Suprapubic skin (tissue), 4 donors: ENCODE measurements at regions not wholly inside any gene's neighbourhood (a gene's known extent, or its start where the extent isn't known, plus 50 kb on each side); places are given as distances from the start of the nearest gene placed in this dataset.

Experiments used
- DNase-seq, 2 donors: peaks; one replicate each; pipeline ENCODE4 v3.0.0-alpha.2; 2019; ENCODE audit warnings: low spot score in 2 of 2
- H3K27ac ChIP-seq: fragments of 200-600 bp; sonication (generic); one replicate; pipeline ENCODE4 v1.5.1; 2019
- H3K27me3 ChIP-seq: fragments of 200-600 bp; sonication (generic); one replicate; pipeline ENCODE4 v1.5.1; 2019
- H3K36me3 ChIP-seq: fragments of 200-600 bp; sonication (generic); one replicate; pipeline ENCODE4 v1.5.1; 2019
- H3K4me1 ChIP-seq: fragments of 200-600 bp; sonication (generic); one replicate; pipeline ENCODE4 v1.5.1; 2019
- H3K4me3 ChIP-seq: fragments of 200-600 bp; sonication (generic); one replicate; pipeline ENCODE4 v1.5.1; 2019; ENCODE audit warnings: mild to moderate bottlenecking
- H3K9me3 ChIP-seq: fragments of 200-600 bp; sonication (generic); one replicate; pipeline ENCODE4 v1.5.1; 2019
- CTCF ChIP-seq, 2 donors: fragments of 200-600 bp in 1 of 2; fragments of 450-650 bp in 1 of 2; sonication (generic) in 1 of 2; IDR thresholded peaks; one replicate each; pipeline ENCODE4 v1.5.1; 2016 to 2019; ENCODE audit warnings: antibody characterized with exemption in 2 of 2, mild to moderate bottlenecking in 1 of 2, moderate library complexity in 1 of 2
- EP300 ChIP-seq: sonication (generic); formaldehyde crosslinking; IDR thresholded peaks from one replicate; pipeline ENCODE4 v1.6.1; 2017; ENCODE audit warnings: antibody characterized with exemption
- POLR2A ChIP-seq, 2 donors: fragments of 450-650 bp; IDR thresholded peaks; one replicate each; pipeline ENCODE4 v1.6.1; 2017; ENCODE audit warnings: antibody characterized with exemption in 2 of 2, mild to moderate bottlenecking in 2 of 2, moderate library complexity in 2 of 2
- POLR2AphosphoS5 ChIP-seq, 3 donors: sonication (generic); formaldehyde crosslinking; IDR thresholded peaks; one replicate each; pipeline ENCODE4 v1.6.1; 2017; ENCODE audit warnings: antibody characterized with exemption in 3 of 3
- WGBS: methylation state at CpG from one replicate; pipeline ENCODE4 v1.1.5; 2018; 5-methylcytosine and 5-hydroxymethylcytosine counted together

DNA sequence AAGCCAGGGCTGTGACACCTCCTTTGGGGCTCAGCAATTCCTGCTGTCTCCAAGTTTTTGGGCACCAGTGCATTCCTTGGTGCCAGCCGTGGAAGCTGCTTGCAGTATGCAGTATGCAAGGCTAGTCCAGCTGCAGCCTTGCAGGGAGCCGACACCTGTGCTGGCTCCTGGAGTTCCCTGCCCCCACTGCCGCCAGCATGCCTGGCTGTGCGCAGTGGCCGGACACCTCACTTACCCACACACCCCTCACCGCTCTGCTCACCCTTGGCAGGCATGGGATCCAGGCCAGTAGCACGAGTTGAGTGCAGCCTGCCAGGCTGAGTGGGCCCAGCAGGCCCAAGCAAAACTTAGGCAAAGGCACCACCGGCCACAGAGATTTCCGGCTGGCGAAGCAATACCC is 77.4 kb downstream of the SAMD9 start:
- WGBS = 94% methylated on average over 6 of the region's 10 CpGs
- Histone ChIP-seq H3K4me1 (peaks cover 10% of the 10 kb centered on the region), H3K27ac (no peak overlapping the region), H3K36me3 (no peaks in the 10 kb centered on the region), H3K27me3 (no peaks in the 10 kb centered on the region), H3K9me3 (no peaks in the 10 kb centered on the region), H3K4me3 (no peak overlapping the region)
- DNase-seq = no peak
- no peak for TF ChIP-seq POLR2AphosphoS5 (IDR thresholded peaks at IDR 0.05)
- TF ChIP-seq POLR2A (IDR thresholded peaks at IDR 0.05) = no peak
- no peak for TF ChIP-seq CTCF (IDR thresholded peaks at IDR 0.05)
- no peak for TF ChIP-seq EP300

DNA sequence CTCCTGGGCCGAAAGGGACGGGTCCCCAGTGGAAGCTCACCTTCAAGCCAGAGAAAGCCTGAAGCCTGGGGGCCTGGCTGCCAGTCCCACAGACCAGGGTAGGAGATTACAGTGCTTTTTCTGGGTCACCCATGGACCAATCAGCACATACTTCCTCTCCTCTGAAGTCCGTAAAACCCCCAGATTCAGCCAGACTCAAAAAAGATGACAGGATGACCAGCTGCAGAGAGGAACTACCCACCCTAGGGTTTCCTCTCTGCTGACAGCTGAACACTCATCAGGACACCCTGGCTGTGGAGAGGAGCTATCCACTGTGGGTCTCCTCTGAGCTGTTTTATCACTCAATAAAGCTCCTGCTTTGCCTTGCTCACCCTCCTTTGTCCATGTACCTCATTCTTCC is 78.0 kb downstream of the SAMD9 start:
- H3K36me3 ChIP-seq = no peaks in the 10 kb centered on the region
- no peak overlapping the region for H3K27ac ChIP-seq
- TF ChIP-seq POLR2A (IDR thresholded peaks at IDR 0.05) = no peak
- TF ChIP-seq CTCF (IDR thresholded peaks at IDR 0.05) = no peak
- TF ChIP-seq EP300 = no peak
- TF ChIP-seq POLR2AphosphoS5 (IDR thresholded peaks at IDR 0.05) = no peak
- no peaks in the 10 kb centered on the region for H3K27me3 ChIP-seq
- WGBS = 90% methylated on average over 3 of the region's 3 CpGs
- H3K9me3 ChIP-seq = no peaks in the 10 kb centered on the region
- peaks cover 10% of the 10 kb centered on the region for H3K4me1 ChIP-seq
- DNase-seq = no peak
- H3K4me3 ChIP-seq = no peak overlapping the region

DNA sequence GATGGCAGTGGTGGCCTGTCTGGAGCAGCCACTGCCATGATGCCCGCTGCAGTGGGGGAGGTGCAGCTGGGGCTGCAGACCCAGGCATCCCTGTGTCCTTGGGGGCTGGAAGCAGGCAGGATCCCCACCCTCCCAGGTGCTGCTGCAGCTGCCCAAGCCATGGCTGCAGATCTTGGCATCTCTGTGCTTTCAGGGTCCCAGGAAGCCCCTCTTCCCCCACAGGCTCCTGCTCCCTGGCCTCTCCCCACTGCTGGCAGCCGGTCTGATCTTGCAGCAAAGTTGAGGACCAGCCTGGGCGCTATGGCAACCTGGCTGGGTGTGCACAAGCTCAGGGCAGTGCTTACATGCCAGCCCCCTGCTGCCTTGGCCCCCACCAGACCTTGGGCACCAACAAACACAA is 78.5 kb downstream of the SAMD9 start:
- DNase-seq = no peak
- no peak overlapping the region for H3K4me3 ChIP-seq
- no peaks in the 10 kb centered on the region for H3K36me3 ChIP-seq
- no peaks in the 10 kb centered on the region for H3K9me3 ChIP-seq
- WGBS = 100% methylated on average over 2 of the region's 3 CpGs
- no peak overlapping the region for H3K27ac ChIP-seq
- H3K27me3 ChIP-seq = no peaks in the 10 kb centered on the region
- H3K4me1 ChIP-seq = peaks cover 10% of the 10 kb centered on the region
- TF ChIP-seq CTCF (IDR thresholded peaks at IDR 0.05) (no peak), EP300 (no peak), POLR2A (IDR thresholded peaks at IDR 0.05) (no peak), POLR2AphosphoS5 (IDR thresholded peaks at IDR 0.05) (no peak)

DNA sequence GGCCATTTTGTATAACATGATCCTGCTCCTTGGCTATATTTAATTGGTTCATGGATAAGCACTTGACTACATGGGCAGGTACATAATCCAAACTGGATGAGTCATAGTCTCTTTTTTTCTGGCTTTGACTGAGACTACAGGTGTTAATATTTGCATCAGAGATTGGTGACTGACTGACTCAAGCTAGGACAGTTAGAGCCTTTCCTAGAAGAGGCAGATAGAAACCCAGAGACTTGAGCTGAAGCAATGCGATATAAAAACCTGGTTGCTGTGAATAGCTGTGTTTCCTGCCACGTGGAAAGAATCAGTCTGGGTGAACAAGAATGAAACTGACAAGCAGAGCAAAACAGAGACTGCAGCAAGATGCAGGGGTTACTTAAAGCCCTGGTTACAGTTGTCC is 81.0 kb downstream of the SAMD9 start:
- no peak for DNase-seq
- Histone ChIP-seq H3K36me3 (no peaks in the 10 kb centered on the region), H3K9me3 (no peaks in the 10 kb centered on the region), H3K4me1 (no peaks in the 10 kb centered on the region), H3K27me3 (no peaks in the 10 kb centered on the region), H3K4me3 (no peak overlapping the region), H3K27ac (no peak overlapping the region)
- WGBS = 30% methylated on average over 2 of the region's 2 CpGs
- TF ChIP-seq CTCF (IDR thresholded peaks at IDR 0.05) = no peak
- no peak for TF ChIP-seq POLR2A (IDR thresholded peaks at IDR 0.05)
- TF ChIP-seq POLR2AphosphoS5 (IDR thresholded peaks at IDR 0.05) = no peak
- TF ChIP-seq EP300 = no peak

- TF ChIP-seq CTCF (IDR thresholded peaks at IDR 0.05) = no peak
- TF ChIP-seq POLR2A (IDR thresholded peaks at IDR 0.05) = no peak
- no peak for TF ChIP-seq EP300
- TF ChIP-seq POLR2AphosphoS5 (IDR thresholded peaks at IDR 0.05) = no peak
- Histone ChIP-seq H3K4me1 (no peaks in the 10 kb centered on the region), H3K27me3 (no peaks in the 10 kb centered on the region), H3K9me3 (no peaks in the 10 kb centered on the region), H3K27ac (no peak overlapping the region), H3K36me3 (no peaks in the 10 kb centered on the region), H3K4me3 (no peak overlapping the region)
- 78% methylated on average over 1 of the region's 1 CpG for WGBS
- no peak for DNase-seq
These were observed 81.6 kb downstream of the SAMD9 start for GRCh38 chr7:93036149-93036640.
